NCI-H1694 (cell line): ENCODE measurements at regions not wholly inside any gene's neighbourhood (a gene's known extent, or its start where the extent isn't known, plus 50 kb on each side); places are given as distances from the start of the nearest gene placed in this dataset.
"Not testable (repeated sequence)": the region's sequence is repeated elsewhere in the genome, so short reads cannot be mapped to it uniquely, and the experiment has no call there.

Experiments
- DNase-seq: peaks from one replicate; lab custom pipeline; 2025; lab: John Stamatoyannopoulos, UW

DNA sequence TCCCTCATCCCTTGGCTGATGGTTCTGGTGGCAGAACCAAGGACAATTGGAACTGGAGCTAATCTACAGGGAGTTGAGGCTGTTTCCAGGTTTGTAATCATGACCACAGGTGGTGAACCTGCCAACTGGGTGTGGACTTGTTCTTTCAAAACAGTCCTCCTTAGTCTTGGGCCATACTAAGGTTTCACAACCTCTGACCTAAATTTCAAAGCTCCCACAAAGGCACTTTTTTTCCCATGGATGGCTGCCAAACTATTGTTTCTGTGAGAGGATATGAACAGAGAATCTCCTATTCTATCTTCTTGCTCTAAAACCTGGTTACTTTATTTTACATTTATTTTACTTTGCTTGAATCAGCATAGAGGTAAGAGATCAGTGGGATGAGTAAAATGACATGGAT, 106.5 kb upstream of the IZUMO3 start:
- DNase-seq = no peak

DNA sequence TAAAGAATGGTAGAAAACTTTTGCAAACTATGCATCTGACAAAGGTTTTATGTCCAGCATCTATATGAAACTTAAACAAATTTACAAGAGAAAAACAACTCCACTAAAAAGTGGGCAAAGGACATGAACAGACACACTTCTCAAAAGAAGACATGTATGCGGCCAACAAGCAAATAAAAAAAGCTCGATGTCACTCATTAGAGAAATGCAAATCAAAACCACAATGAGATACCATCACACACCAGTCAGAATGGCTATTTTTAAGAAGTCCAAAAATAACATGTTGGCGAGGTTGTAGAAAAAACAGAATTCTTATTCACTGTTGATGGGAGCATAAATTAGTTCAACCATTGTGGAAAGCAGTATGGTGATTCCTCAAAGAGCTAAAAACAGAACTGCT, 83.1 kb upstream of the IZUMO3 start:
- DNase-seq = not testable (repeated sequence)

DNA sequence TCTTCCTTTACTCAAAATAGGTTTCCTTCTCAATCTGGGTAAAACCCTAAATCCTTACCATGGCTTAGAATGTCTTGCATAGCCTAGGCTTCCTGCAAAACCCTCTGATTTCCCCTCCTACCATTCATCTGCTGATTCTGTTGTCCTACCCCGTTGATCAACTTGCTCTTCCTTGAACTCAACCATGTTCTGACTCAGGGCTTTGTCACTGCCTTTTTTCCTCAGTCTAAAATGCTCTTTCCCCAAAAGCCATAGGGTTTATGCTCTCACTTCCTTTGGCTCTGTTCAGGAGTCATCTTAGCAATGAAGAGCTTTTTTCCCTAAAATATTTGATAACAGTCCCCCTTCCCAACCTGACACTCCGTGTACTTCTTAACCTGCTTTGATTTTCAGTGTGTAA, 79.4 kb upstream of the IZUMO3 start:
- DNase-seq = no peak

DNA sequence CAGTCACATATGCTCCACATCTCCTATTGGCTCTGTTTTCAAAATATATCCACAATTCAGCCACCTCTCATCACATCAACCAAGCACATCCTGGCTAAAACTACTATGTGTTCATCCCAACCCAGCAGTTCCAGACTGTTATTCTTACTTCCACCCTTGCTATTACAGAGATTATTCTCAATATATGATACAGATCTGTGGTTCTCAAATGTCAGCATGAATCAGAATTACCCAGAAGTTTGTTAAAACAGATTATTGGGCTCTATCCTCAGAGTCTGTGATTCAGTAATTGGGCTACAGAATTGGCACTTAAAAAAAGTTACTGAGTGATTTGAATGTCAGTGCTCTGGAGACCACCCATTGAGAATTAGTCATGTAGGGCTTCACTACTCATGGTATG, 78.8 kb upstream of the IZUMO3 start:
- no peak for DNase-seq

DNA sequence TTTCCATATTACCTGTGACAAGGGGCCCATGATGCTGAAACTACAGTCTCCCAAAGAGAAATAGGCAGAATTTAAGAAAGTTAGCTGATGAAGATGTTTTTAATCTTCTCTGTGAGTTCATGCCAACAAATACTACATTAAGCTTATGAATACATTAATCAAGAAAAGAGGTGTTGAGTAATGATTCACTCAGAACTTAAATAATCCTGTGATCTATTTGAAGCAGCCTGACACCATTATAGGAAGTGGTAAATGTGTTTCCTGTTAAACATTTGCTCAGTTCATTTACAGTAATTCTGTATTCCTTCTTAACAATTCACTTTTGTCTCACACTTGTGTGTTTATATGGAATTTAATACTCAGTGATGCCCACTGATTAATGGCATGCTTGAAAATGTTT, 75.0 kb upstream of the IZUMO3 start:
- no peak for DNase-seq

DNA sequence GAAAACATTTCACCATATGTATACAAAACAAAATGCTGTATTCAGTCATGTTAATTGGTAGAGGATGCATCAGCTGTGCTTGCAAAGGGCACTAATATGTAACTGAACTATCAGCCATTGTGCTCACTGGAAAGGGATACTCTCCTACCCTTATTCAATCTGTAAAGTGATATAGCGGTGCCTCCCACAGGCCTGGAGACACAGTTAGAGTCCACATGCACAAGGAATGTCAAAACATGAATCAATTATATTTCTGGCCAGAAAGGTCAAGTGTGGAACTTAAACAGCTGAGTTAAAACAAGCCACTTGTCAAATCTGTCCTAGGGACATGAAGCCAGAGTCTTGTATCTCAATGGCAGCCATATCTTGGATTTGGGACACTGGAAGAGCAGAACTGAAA, 71.2 kb upstream of the IZUMO3 start:
- DNase-seq = no peak

DNA sequence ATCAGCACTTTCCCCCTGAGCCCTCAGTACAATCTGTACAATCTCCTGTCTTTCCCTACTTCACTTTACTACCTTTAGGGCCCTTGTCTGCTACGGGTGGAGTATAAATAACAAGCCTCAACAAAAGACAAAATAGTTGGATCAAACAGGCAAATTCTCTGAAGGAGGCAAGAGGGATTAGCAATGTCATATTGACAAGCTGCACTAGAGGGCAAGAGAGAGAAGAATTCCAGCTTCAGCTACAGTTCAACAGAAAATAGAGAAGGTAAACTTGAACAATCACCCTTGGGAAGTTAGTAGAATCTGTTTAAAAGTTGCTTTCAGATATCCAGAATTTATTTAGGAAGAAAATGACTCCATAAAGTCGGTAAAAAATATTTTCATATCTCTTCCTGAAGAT, 68.4 kb upstream of the IZUMO3 start:
- DNase-seq = no peak

DNA sequence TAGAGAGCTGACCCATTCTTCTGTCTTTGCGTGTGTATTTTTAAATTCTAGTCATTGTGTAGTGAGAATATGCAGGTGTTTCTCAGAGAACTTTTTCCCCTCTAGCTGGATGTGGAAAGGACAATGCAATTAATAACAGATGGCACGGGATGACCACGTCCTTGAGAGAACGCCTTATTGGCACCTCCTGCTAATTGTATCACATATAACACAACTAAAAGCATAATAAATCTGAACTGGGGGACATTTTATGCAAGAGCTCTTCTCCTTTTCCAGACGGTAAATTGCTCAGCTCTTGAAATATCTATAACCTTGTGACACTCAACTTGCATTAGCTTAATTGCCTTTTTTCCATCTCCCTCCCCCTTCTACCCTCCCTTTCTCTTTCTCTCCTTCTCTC, 62.9 kb upstream of the IZUMO3 start:
- DNase-seq = no peak

DNA sequence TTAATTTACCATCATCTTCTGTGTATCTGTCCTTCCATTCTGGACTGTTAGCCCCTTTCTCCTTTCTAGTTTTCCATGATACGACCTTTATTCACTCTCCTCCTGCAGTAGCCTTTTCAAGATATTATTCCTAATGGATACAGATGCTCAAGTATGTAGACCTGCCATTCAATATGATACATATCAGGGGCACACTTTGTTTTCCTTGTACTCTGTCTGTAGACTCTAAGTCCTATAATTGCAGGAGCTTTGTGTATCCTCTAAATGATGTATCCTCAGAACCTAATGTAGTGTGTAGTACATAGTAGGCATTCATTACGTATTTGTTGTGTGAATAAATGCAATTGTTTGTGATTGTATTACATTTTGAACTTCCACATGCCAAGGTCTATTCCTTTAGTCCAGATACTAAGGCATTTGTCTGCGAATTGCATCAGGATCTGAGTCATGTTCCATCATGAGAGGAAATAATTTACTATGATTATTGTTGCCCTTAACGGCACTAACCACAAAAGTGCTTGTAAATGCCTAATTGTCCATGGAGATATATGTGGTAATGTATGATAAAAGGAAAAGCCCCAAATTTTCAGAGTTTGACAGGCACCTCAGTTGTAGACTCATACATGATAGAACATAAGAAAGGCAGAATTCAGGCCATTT, 57.1 kb upstream of the IZUMO3 start:
- no peak for DNase-seq
